ENCODE measurements at regions not wholly inside any gene's neighbourhood (a gene's known extent, or its start where the extent isn't known, plus 50 kb on each side); places are given as distances from the start of the nearest gene placed in this dataset.
"Not testable (repeated sequence)": the region's sequence is repeated elsewhere in the genome, so short reads cannot be mapped to it uniquely, and the experiment has no call there.

DNA sequence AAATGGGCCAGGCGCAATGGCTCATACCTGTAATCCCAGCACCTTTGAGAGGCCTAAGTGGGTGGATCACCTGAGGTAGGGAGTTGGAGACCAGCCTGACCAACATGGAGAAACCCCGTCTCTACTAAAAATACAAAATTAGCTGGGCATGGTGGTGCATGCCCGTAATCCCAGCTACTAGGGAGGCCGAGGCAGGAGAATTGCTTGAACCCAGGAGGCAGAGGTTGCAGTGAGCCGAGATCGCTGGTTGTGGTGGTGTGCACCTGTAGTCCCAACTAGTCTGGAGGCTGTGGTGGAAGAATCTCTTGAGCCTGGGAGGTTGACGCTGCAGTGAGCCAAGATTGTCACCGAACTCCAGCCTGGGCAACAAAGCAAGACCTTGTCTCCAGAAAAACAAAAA is 50.5 kb upstream of the ZNF217 start:
- not testable (repeated sequence) for TF ChIP-seq SPI1, TAF1, POLR2A (IDR thresholded peaks at IDR 0.05; ENCODE audit: low read depth, low read length)
